Activated B cell treated with CpG ODN at 0.5 μM for 24 hours (primary cell): ENCODE measurements at regions not wholly inside any gene's neighbourhood (a gene's known extent, or its start where the extent isn't known, plus 50 kb on each side); places are given as distances from the start of the nearest gene placed in this dataset.

Experiments used
- ATAC-seq: fragments of 200-7000 bp; cut with Tn5 transposase; one replicate; pipeline ENCODE4 v1.10.0; 2021; ENCODE audit warnings: low read depth, mild to moderate bottlenecking, moderate library complexity
- CTCF ChIA-PET: fragments of 350-600 bp; sonication (Branson Sonifier 250); formaldehyde crosslinking; loops from one replicate; lab custom pipeline; 2021; ENCODE audit warnings: antibody characterized with exemption; lab: Charles Lee
- POLR2A ChIA-PET: fragments of 350-600 bp; sonication (Branson Sonifier 250); formaldehyde crosslinking; loops from one replicate; lab custom pipeline; 2021; ENCODE audit warnings: antibody characterized with exemption; lab: Charles Lee
- DNase-seq: peaks from one replicate; pipeline ENCODE4 v3.0.0; 2022
- H3K27ac Mint-ChIP-seq: one replicate; pipeline ENCODE4 v1.8.0; 2020; ENCODE audit warnings: mixed read lengths
- H3K27me3 Mint-ChIP-seq: one replicate; pipeline ENCODE4 v1.8.0; 2021; ENCODE audit warnings: mixed read lengths
- H3K36me3 Mint-ChIP-seq: one replicate; pipeline ENCODE4 v1.8.0; 2021; ENCODE audit warnings: low read depth, mixed read lengths
- H3K4me1 Mint-ChIP-seq: one replicate; pipeline ENCODE4 v1.8.0; 2021; ENCODE audit warnings: mixed read lengths
- H3K4me3 Mint-ChIP-seq: one replicate; pipeline ENCODE4 v1.8.0; 2020; ENCODE audit warnings: mild to moderate bottlenecking, mixed read lengths
- H3K9me3 Mint-ChIP-seq: one replicate; pipeline ENCODE4 v1.8.0; 2020; ENCODE audit warnings: mixed read lengths
- intact Hi-C: fragments of 100-400 bp; cut with micrococcal nuclease; formaldehyde crosslinking; loops from one replicate; pipeline ENCODE4 v1.15.1; 2024
- TF ChIP-seq, protein P1 (sequence below): fragments of 200-600 bp; IDR thresholded peaks from one replicate; pipeline ENCODE4 v1.8.0; 2022; ENCODE audit warnings: antibody characterized with exemption, mild to moderate bottlenecking

DNA sequence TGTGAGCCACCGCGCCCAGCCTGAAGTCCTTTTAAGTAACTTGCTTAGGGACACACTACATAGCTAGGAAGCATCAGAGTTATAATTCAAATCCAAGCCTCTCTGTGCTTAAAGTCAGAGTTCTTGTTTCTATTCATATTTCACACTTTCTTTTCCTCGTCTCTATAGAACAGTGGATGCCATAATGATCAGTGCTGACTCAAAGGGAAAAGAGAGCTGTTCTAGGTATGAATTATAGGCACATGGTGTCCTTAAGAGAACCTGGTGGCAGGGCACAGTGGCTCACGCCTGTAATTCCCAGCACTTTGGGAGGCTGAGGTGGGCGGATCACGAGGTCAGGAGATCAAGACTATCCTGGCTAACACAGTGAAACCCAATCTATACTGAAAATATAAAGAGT is 400.2 kb upstream of the DDI1 start:
- H3K27me3 Mint-ChIP-seq = peaks cover 2% of the 10 kb centered on the region
- intact Hi-C loops = no loop called here
- H3K4me1 Mint-ChIP-seq = no peaks in the 10 kb centered on the region
- TF ChIP-seq, protein P1, sequence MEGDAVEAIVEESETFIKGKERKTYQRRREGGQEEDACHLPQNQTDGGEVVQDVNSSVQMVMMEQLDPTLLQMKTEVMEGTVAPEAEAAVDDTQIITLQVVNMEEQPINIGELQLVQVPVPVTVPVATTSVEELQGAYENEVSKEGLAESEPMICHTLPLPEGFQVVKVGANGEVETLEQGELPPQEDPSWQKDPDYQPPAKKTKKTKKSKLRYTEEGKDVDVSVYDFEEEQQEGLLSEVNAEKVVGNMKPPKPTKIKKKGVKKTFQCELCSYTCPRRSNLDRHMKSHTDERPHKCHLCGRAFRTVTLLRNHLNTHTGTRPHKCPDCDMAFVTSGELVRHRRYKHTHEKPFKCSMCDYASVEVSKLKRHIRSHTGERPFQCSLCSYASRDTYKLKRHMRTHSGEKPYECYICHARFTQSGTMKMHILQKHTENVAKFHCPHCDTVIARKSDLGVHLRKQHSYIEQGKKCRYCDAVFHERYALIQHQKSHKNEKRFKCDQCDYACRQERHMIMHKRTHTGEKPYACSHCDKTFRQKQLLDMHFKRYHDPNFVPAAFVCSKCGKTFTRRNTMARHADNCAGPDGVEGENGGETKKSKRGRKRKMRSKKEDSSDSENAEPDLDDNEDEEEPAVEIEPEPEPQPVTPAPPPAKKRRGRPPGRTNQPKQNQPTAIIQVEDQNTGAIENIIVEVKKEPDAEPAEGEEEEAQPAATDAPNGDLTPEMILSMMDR = no peak
- CTCF ChIA-PET = no interaction called here
- no peaks in the 10 kb centered on the region for H3K9me3 Mint-ChIP-seq
- ATAC-seq (no peak), DNase-seq (no peak)
- POLR2A ChIA-PET = interaction anchor here (0.7 kb wide), 1 partner anchor 13 kb away, joined by 4 read pairs; no protein-coding TSS in a partner anchor
- H3K36me3 Mint-ChIP-seq = no peaks in the 10 kb centered on the region
- no peak overlapping the region for H3K27ac Mint-ChIP-seq
- H3K4me3 Mint-ChIP-seq = no peak overlapping the region

DNA sequence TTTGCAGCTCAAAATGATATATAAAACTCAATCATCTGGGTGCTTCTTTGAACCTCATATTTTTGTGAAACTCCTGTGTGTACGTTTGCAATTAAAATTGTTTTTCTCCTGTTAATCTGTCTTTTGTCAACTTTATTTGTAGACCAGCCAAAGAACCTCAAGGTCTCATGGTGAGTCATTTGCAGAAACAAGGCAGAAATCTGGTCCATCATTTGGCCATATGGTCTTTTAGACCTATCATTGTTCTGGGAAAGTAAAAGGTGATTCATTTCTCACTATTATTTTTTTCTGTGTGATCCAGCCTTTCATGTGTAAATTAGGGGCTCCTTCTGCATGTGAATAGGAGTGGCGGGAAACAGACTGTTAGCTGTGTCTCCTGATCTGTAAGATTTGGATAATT is 399.1 kb upstream of the DDI1 start:
- no peaks in the 10 kb centered on the region for H3K9me3 Mint-ChIP-seq
- DNase-seq (no peak), ATAC-seq (no peak)
- H3K27ac Mint-ChIP-seq = no peak overlapping the region
- intact Hi-C loops = no loop called here
- H3K27me3 Mint-ChIP-seq = peaks cover 2% of the 10 kb centered on the region
- ChIA-PET CTCF (interaction anchor here (1.7 kb wide), 1 partner anchor 11 kb away, joined by 5 read pairs; no protein-coding TSS in a partner anchor), POLR2A (no interaction called here)
- no peak overlapping the region for H3K4me3 Mint-ChIP-seq
- no peaks in the 10 kb centered on the region for H3K36me3 Mint-ChIP-seq
- no peaks in the 10 kb centered on the region for H3K4me1 Mint-ChIP-seq
- TF ChIP-seq, protein P1 = no peak

DNA sequence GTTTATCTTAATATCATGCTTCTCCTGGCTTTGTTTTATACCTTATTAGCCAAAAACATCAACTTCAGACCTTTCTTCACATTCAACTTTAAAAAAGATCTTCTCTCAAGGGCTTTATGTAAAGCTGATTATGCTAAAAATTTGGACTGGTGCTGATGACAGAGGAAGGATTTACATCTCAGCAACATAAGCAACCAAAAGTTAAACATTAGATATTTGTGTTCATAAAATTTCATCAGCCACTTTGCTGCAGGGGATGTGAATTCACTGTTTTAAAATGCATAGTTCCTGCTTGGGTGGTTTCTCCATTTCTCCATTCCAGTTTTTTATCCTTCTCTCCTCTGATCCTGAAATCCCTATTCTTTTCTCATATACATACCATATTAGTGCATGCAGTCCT is 398.6 kb upstream of the DDI1 start:
- Mint-ChIP-seq H3K27ac (no peak overlapping the region), H3K36me3 (no peaks in the 10 kb centered on the region), H3K27me3 (peaks cover 2% of the 10 kb centered on the region), H3K4me3 (no peak overlapping the region), H3K4me1 (no peaks in the 10 kb centered on the region), H3K9me3 (no peaks in the 10 kb centered on the region)
- no peak for DNase-seq
- ChIA-PET POLR2A (no interaction called here), CTCF (interaction anchor here (1.7 kb wide), 1 partner anchor 10 kb away, joined by 5 read pairs; no protein-coding TSS in a partner anchor)
- ATAC-seq = no peak
- intact Hi-C loops = no loop called here
- TF ChIP-seq, protein P1 = no peak

DNA sequence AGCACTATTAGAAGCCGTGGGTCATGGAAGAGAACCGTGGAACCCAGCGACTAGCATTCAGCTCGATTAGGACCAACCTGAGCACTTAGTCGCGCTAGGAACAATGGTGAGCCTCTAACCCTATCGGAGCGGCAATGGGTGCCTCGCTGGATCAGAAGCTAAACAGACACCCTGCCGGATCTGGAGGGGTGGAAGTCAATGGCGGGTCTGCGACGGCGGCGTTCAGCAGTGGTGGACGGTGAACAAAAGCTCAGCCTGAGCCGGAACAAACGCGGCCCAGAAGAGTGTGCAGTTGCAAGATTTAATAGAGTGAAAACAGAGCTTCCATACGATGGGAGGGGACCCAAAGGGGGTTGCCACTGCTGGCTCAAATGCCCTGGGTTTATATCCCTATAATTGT is 391.8 kb upstream of the DDI1 start:
- H3K36me3 Mint-ChIP-seq = no peaks in the 10 kb centered on the region
- H3K27me3 Mint-ChIP-seq = no peaks in the 10 kb centered on the region
- ChIA-PET CTCF (no interaction called here), POLR2A (no interaction called here)
- no peaks in the 10 kb centered on the region for H3K9me3 Mint-ChIP-seq
- ATAC-seq = no peak
- H3K4me1 Mint-ChIP-seq = peaks cover 28% of the 10 kb centered on the region
- no peak overlapping the region for H3K4me3 Mint-ChIP-seq
- no peak overlapping the region for H3K27ac Mint-ChIP-seq
- TF ChIP-seq, protein P1 = no peak
- no peak for DNase-seq
- intact Hi-C loops = no loop called here

DNA sequence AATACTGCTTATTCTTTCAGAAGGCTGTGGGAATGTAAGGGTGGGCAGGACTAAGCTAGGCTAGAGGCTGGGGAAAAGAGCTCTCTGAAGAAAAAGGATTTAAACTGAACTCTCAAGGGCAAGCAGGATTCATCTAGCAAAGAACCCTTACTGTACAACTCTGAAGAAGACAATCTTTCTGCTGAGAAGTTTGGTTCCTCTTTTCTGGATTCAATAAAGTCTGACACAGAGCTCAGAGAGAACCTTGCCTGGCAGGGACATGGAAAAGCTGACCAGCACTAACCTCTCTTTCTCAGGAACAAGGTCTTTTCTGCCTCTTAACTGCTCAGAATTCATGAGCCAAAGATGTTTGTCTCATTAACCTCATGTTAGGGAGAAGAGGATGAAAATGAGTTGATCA is 388.4 kb upstream of the DDI1 start:
- TF ChIP-seq, protein P1 = no peak
- Mint-ChIP-seq H3K27ac (peak overlapping the region; percentile 68), H3K27me3 (no peaks in the 10 kb centered on the region), H3K4me1 (peaks cover 45% of the 10 kb centered on the region), H3K9me3 (peaks cover 12% of the 10 kb centered on the region), H3K36me3 (no peaks in the 10 kb centered on the region), H3K4me3 (peak overlapping the region; percentile 35)
- POLR2A ChIA-PET = interaction anchor here (2.1 kb wide), 1 partner anchor 15 kb away, joined by 10 read pairs; no protein-coding TSS in a partner anchor
- DNase-seq (no peak), ATAC-seq (peak; percentile 26)
- CTCF ChIA-PET = interaction anchor here (1.7 kb wide), 1 partner anchor 10 kb away, joined by 5 read pairs; no protein-coding TSS in a partner anchor
- intact Hi-C loops = no loop called here
